GM23248 (cell line): ENCODE measurements at regions not wholly inside any gene's neighbourhood (a gene's known extent, or its start where the extent isn't known, plus 50 kb on each side); places are given as distances from the start of the nearest gene placed in this dataset.

Experiments
- EZH2 ChIP-seq: fragments of 200-600 bp; sonication (generic); IDR thresholded peaks from 2 replicates; pipeline ENCODE4 v1.6.1; 2018; ENCODE audit warnings: antibody characterized with exemption, mild to moderate bottlenecking; ENCODE audit not compliant: insufficient read depth, poor library complexity, severe bottlenecking
- EZH2phosphoT487 ChIP-seq: fragments of 200-600 bp; sonication (generic); IDR thresholded peaks from 2 replicates; pipeline ENCODE4 v1.6.1; 2018; ENCODE audit warnings: antibody characterized with exemption, moderate library complexity, mild to moderate bottlenecking, low read depth; ENCODE audit not compliant: insufficient read depth

DNA sequence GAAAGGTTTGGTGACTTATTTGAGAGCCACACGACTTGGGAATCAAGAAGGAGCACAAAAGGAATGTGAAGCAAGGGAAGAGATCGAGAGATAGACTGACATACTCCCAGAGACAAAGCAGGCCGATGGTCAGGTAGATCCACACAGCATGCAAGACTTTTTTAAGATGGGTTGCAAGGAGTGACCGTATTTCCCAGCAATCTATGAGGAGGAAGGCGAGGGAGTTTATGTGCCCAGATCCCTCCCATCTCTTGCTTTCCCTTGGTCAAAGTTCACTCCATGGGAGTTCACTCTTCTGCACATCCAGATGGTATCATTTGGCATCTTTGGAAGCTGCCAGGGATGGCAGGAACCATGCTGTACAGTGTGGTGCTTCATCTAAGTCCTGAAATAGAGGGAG is 148.9 kb downstream of the RMI1 start:
- no peak for TF ChIP-seq EZH2phosphoT487
- no peak for TF ChIP-seq EZH2
